Osteocyte (in vitro differentiated cells): ENCODE measurements at regions not wholly inside any gene's neighbourhood (a gene's known extent, or its start where the extent isn't known, plus 50 kb on each side); places are given as distances from the start of the nearest gene placed in this dataset.
A peak's percentile ranks its signal among the peaks of the same experiment; 100 is the strongest.
"Not testable (repeated sequence)": the region's sequence is repeated elsewhere in the genome, so short reads cannot be mapped to it uniquely, and the experiment has no call there.

Source experiments
- DNase-seq: peaks from one replicate; pipeline ENCODE4 v3.0.0; 2021; ENCODE audit warnings: mixed read lengths; ENCODE audit not compliant: unreplicated experiment; ENCODE audit errors: extremely low spot score
- H3K27ac Mint-ChIP-seq: one replicate; pipeline ENCODE4 v1.8.0; 2021; ENCODE audit warnings: mild to moderate bottlenecking, mixed read lengths; ENCODE audit not compliant: unreplicated experiment
- H3K27me3 Mint-ChIP-seq: one replicate; pipeline ENCODE4 v1.8.0; 2021; ENCODE audit warnings: mixed read lengths; ENCODE audit not compliant: unreplicated experiment
- H3K36me3 Mint-ChIP-seq: one replicate; pipeline ENCODE4 v1.8.0; 2021; ENCODE audit warnings: mixed read lengths; ENCODE audit not compliant: unreplicated experiment
- H3K4me1 Mint-ChIP-seq: one replicate; pipeline ENCODE4 v1.8.0; 2021; ENCODE audit warnings: mixed read lengths; ENCODE audit not compliant: unreplicated experiment
- H3K4me3 Mint-ChIP-seq: one replicate; pipeline ENCODE4 v1.8.0; 2021; ENCODE audit warnings: mild to moderate bottlenecking, moderate library complexity, mixed read lengths; ENCODE audit not compliant: unreplicated experiment
- H3K9me3 Mint-ChIP-seq: one replicate; pipeline ENCODE4 v1.8.0; 2021; ENCODE audit warnings: mixed read lengths; ENCODE audit not compliant: unreplicated experiment
- CTCF ChIP-seq: fragments of 200-600 bp; sonication (generic); IDR thresholded peaks from 2 replicates; pipeline ENCODE4 v1.5.0; 2021; ENCODE audit warnings: antibody characterized with exemption, mild to moderate bottlenecking, moderate library complexity

- no peak for TF ChIP-seq CTCF
- Mint-ChIP-seq H3K4me1 (peaks cover 46% of the 10 kb centered on the region), H3K27ac (peak overlapping the region; percentile 86), H3K9me3 (no peaks in the 10 kb centered on the region), H3K27me3 (no peaks in the 10 kb centered on the region), H3K4me3 (no peak overlapping the region), H3K36me3 (peaks cover 2% of the 10 kb centered on the region)
- no peak for DNase-seq
Observed at GRCh38 chrX:115357326-115358120, 68.0 kb downstream of the LUZP4 start.

DNA sequence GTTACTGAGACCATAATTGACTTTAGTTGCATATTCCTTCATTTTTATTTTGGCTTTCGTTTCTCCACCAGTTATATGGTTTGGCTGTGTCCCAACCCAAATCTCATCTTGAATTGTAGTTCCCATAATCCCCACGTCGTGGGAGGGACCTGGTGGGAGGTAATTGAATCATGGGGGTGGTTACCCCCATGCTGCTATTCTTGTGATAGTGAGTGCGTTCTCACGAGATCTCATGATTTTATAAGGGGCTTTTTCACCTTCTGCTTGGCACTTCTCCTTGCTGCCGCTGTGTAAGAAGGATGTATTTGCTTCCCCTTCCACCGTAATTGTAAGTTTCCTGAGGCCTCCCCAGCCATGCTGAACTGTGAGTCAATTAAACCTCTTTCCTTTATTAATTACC, 70.0 kb downstream of the LUZP4 start:
- DNase-seq, H3K36me3 Mint-ChIP-seq, H3K27me3 Mint-ChIP-seq, H3K27ac Mint-ChIP-seq, H3K9me3 Mint-ChIP-seq, H3K4me3 Mint-ChIP-seq: not testable (repeated sequence)
- H3K4me1 Mint-ChIP-seq: peaks cover 39% of the 10 kb centered on the region

DNA sequence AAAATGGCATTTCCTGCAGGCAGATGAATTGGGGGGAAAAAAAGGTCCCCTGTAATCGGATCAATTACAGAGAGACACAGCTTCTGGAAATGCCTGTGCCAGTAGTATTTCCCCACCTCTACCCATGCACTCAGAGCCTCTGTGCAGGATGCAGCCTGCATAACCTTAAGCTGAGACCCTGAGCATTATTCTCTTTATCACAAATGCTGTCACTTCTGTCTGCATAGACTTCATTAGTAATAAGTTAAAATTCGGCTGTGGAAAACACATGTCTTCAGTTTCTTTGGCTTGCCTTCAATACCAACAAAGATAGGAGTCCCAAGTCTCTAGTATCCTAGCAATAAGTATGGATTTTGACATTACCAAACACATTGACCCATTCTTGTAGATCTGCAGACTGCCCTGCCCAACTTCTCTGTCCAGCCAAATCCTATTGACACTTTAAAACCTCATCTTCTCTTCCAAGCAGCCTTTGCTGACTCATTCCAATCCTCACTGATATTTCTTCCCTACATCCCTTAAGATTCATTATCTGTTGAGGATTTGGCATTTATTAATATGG, 70.8 kb downstream of the LUZP4 start:
- no peak for DNase-seq
- no peak overlapping the region for H3K27ac Mint-ChIP-seq

DNA sequence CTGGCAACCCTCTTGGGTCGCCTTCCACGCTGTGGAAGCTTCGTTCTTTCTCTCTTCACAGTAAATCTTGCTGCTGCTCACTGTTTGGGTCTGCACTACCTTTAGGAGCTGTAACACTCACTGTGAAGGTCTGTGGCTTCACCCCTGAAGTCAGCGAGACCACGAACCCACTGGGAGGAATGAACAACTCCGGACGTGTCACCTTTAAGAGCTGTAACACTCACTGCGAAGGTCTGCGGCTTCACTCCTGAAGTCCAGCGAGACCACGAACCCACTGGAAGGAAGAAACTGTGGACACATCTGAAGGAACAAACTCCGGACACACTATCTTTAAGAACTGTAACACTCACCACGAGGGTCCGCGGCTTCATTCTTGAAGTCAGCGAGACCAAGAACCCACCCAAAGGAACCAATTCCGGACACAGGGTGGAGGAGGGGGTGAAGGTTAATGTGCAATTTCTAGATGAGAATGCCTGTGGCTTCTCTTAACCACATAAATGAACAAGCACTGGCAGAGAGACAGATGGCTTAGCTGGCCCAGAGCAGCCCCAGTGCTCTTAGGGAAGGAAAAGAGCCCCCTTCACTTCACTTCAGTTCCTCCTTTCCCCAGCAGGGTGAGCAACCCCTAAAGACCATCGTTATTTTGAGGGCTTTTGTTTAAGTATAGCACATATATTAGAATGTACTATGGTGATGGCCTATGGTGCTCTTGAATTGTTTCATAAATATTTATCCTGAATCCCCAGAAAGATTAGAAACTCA, 73.0 kb downstream of the LUZP4 start:
- peak; percentile 28 for TF ChIP-seq CTCF
- DNase-seq: no peak
- Mint-ChIP-seq H3K27me3 (no peaks in the 10 kb centered on the region), H3K4me1 (peaks cover 45% of the 10 kb centered on the region), H3K27ac (no peak overlapping the region), H3K4me3 (no peak overlapping the region), H3K36me3 (no peaks in the 10 kb centered on the region), H3K9me3 (peaks cover 4% of the 10 kb centered on the region)

More for the DNA sequence above, 70.8 kb downstream of the LUZP4 start:
- peaks cover 4% of the 10 kb centered on the region for H3K9me3 Mint-ChIP-seq
- H3K27me3 Mint-ChIP-seq: no peaks in the 10 kb centered on the region
- no peak overlapping the region for H3K4me3 Mint-ChIP-seq
- H3K4me1 Mint-ChIP-seq: peaks cover 44% of the 10 kb centered on the region
- TF ChIP-seq CTCF: no peak
- H3K36me3 Mint-ChIP-seq: no peaks in the 10 kb centered on the region

- Mint-ChIP-seq H3K9me3 (peaks cover 4% of the 10 kb centered on the region), H3K27me3 (no peaks in the 10 kb centered on the region), H3K27ac (no peak overlapping the region), H3K36me3 (no peaks in the 10 kb centered on the region), H3K4me1 (peaks cover 43% of the 10 kb centered on the region), H3K4me3 (no peak overlapping the region)
- DNase-seq: no peak
- TF ChIP-seq CTCF: no peak
Observed at GRCh38 chrX:115363372-115363771, 73.9 kb downstream of the LUZP4 start.
